22Rv1 (cell line): ENCODE measurements at regions not wholly inside any gene's neighbourhood (a gene's known extent, or its start where the extent isn't known, plus 50 kb on each side); places are given as distances from the start of the nearest gene placed in this dataset.

Experiments used
- ZFX ChIP-seq: fragments of 450-650 bp; IDR thresholded peaks from 2 replicates; pipeline ENCODE4 v1.6.1; 2017; ENCODE audit warnings: antibody characterized with exemption, borderline replicate concordance
- TF ChIP-seq, protein P1 (sequence below): fragments of 450-650 bp; IDR thresholded peaks from 2 replicates; pipeline ENCODE4 v1.5.1; 2017; ENCODE audit warnings: mild to moderate bottlenecking

DNA sequence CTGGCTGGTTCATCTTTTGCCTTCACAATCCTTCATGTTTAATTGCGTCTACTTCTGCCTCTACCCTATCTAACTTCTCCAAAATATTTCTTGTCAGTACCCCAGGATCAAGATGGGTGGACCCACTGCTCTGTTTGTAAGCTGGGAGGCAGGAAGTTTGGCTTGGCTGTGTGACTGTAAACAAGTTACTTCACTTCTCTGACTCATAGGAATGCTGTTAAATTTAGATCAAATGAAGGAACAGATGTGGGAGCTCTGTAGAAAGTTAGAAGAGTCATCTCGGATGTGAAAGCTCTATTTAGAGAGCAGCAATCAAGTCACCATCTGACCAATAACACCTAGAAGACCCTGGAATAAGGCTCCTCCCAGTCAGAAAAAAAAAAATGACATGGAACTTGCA, 55.2 kb upstream of the MRTFB start:
- TF ChIP-seq, protein P1, sequence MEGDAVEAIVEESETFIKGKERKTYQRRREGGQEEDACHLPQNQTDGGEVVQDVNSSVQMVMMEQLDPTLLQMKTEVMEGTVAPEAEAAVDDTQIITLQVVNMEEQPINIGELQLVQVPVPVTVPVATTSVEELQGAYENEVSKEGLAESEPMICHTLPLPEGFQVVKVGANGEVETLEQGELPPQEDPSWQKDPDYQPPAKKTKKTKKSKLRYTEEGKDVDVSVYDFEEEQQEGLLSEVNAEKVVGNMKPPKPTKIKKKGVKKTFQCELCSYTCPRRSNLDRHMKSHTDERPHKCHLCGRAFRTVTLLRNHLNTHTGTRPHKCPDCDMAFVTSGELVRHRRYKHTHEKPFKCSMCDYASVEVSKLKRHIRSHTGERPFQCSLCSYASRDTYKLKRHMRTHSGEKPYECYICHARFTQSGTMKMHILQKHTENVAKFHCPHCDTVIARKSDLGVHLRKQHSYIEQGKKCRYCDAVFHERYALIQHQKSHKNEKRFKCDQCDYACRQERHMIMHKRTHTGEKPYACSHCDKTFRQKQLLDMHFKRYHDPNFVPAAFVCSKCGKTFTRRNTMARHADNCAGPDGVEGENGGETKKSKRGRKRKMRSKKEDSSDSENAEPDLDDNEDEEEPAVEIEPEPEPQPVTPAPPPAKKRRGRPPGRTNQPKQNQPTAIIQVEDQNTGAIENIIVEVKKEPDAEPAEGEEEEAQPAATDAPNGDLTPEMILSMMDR = no peak
- no peak for TF ChIP-seq ZFX
